ENCODE measurements at regions not wholly inside any gene's neighbourhood (a gene's known extent, or its start where the extent isn't known, plus 50 kb on each side); places are given as distances from the start of the nearest gene placed in this dataset.
"Not testable (repeated sequence)": the region's sequence is repeated elsewhere in the genome, so short reads cannot be mapped to it uniquely, and the experiment has no call there.

DNA sequence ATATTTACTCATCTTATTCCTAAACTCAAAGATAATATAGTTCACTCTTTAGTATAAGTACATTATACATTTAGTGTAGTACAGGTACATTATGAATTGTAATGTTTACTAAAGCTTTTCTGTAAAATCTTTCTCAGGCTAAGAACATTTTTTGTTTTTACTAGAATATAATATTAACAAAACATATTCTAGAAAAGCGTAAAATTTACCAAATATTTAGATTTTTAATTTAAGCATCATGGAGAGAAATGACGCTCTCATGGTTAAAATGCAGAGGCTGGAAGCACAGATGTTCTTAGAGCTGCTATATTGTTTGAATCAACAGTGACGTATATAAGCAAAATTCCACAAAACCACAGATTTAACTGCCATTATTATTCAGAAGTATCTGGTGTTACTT is 54.7 kb upstream of the NBPF15 start:
- DNase-seq (ENCODE audit: low read depth): not testable (repeated sequence)

GRCh38 chr1:144516906-144517305 is 55.4 kb upstream of the NBPF15 start:
- not testable (repeated sequence) for DNase-seq (ENCODE audit: low read depth)

GRCh38 chr1:144518439-144518838 is 57.0 kb upstream of the NBPF15 start:
- DNase-seq (ENCODE audit: low read depth): not testable (repeated sequence)

DNA sequence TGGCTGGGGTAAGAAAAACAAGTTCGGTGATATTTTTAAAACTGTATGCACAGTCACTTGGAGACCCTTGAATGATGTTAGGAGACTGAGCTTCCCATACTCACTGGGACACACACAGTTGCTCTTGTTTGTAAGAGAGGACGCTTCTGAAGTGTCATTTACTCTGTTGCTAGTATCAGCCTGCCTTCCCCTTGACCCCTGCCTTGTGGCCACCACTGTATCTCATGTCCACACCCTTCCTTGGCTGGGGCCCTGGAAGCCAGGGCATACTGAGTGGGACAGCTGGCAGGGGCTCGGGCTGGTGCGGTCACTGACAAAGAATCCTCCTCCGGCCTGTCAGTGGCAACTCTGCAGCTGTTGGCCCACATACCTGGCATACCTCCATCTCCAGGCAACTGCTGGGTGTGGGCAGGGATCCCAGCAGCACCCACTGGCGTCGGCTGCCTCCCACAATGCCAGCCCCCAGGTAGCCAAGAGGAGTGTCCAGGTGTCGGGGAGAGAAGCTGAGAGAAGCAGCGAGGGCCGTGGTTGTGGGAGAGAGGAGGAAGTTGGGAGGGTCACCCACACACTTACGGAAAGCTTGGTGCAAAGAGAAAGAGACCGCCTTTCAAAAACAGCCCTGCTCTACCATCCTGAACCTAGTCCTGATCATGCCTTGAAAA is 58.2 kb upstream of the NBPF15 start:
- DNase-seq (ENCODE audit: low read depth): not testable (repeated sequence)

DNA sequence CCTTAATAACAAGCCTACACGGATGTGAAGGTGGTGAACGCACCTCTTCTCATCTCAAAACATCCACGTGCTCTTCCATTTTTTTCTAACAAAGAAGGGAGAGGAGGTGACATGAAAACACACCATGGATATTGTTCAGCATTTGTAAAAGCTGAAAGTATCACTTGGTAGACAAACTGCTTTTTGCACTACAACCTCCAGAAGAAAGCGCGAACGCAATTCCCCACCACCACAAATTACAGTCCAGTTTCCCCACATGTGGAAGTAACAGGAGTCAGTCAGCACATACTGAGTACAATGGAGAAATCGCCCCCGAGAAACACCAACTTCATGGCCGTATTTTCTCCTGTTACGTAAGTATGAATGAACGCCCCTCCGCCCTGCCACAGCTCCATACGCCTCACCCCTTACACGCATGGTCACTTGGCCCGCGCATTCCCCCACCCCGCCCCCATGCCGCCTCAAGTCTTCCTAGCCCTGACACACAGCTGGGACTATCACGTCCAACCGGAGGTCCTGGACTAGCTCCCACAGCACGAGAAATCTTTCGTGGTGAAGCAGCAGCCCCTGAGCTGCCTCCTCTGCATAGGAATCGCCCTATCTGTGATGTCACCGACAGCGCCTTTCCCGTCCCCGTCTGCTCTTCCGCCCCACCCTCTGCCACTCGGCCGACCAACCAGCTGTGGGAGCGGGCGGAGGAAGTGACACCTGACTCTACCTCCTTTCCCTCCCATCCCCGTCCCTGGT is 62.4 kb upstream of the NBPF15 start:
- peak; percentile 33 for DNase-seq (ENCODE audit: low read depth)

GRCh38 chr1:144532156-144532607 is 60.5 kb upstream of the PPIAL4F start:
- DNase-seq (ENCODE audit: low read depth): not testable (repeated sequence)

GRCh38 chr1:144533480-144533879 is 59.2 kb upstream of the PPIAL4F start:
- not testable (repeated sequence) for DNase-seq (ENCODE audit: low read depth)

DNA sequence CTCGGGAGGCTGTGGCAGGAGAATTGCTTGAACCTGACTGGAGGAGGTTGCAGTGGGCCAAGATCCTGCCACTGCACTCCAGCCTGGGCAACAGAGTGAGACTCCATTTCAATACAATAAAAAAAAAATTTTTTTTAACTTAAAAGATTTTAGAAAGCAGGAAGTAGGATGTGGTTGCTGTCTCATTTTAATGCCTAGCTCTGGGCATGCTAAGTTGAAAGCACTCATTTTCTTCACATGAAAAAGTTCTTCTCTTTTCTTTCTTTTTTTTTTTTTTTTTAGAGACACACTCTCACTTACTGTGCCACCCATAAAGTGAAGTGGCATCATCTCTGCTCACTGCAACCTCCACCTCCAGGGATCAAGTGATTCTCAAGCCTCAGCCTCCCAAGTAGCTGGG is 58.4 kb upstream of the PPIAL4F start:
- not testable (repeated sequence) for DNase-seq (ENCODE audit: low read depth)

DNA sequence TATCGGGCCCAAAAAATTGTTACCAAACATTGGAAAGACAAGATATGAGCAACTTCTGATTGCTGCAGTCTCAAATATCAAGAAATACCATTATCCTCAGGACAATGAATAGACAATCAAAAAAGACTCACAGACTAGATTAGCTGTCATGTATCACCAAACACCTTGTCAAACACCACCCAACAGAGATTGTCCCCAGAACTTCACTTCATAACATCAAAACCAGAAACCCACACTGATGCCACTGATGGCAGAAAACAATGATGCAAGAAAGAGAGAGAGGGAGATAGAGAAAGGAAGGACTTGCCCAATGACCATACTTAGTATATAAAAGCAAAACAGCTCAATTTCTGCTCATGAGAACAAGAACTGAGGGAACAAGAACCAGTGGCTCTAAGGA is 56.0 kb upstream of the PPIAL4F start:
- DNase-seq (ENCODE audit: low read depth): not testable (repeated sequence)

DNA sequence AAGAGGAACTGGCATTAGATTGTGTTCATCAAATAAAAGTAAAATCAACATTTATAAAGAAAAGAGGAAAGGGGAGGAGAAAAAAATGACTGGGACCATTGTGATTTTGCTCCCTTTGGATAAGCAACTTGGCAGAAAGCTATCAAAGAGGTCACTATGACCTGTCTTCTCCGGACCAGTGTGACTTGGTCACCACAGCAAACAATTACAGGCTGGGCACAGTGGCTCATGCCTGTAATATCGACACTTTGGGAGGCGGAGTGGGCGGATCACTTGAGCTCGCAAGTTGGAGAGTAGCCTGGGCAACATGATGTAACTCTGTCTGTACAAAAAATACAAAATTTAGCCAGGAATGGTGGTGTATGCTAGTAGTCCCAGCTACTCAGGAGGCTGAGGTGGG is 55.5 kb upstream of the PPIAL4F start:
- DNase-seq (ENCODE audit: low read depth): not testable (repeated sequence)

DNA sequence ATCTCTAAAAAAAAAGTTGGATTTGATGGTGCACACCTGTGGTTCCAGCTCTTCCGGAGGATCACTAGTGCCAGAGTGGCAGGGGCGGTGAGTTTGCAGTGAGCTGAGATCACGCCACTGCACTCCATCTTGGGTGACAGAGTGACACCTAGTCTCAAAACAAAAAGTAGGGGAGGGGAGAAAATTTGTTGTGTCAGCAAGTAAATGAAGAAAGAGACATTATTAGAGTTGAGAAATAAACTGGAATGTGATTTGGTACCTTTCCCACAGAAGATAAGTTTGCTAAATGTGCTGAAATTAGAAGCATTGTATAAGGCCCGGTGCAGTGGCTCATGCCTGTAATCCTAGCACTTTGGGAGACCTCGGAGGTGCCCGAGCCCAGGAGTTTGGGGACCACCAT is 54.0 kb upstream of the PPIAL4F start:
- DNase-seq (ENCODE audit: low read depth): not testable (repeated sequence)

GRCh38 chr1:144539191-144539960 is 53.3 kb upstream of the PPIAL4F start:
- not testable (repeated sequence) for DNase-seq (ENCODE audit: low read depth)

Data from stimulated activated CD8-positive, alpha-beta memory T cell treated with anti-CD3 and anti-CD28 coated beads, Interleukin-15, amount 100 ng/mL, for 24 hours (primary cell).